ENCODE measurements at regions not wholly inside any gene's neighbourhood (a gene's known extent, or its start where the extent isn't known, plus 50 kb on each side); places are given as distances from the start of the nearest gene placed in this dataset.

DNA sequence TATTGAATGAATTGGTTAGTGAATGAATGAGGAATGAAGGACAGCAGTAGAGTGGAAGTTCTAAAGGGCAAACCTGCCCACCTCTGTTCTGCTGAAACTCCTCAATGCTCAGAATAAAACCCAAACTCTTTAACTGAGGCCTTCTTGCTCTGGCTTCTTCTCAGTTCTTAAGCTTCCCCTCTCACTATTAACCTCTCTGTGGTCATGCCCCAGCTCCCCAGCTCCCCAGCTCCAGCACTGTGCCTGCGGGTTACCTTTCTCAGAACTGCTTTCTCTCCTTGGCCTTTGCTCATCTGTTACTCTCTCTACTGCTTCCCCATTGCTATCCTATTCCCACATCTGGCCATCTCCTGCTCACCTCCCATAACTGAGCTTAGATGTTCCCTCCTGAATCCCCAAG, 137.4 kb downstream of the NXPE2 start:
- no peak for TF ChIP-seq EZH2 (IDR thresholded peaks at IDR 0.05; ENCODE audit: low read length, missing control alignments)
- TF ChIP-seq CTCF (conservative IDR thresholded peaks at IDR 0.05 in 1 of 2, IDR thresholded peaks at IDR 0.05 in 1 of 2; ENCODE audit: low read depth in 1 of 2, low read length in 2 of 2): no peak
